HG02938 (cell line): ENCODE measurements at regions not wholly inside any gene's neighbourhood (a gene's known extent, or its start where the extent isn't known, plus 50 kb on each side); places are given as distances from the start of the nearest gene placed in this dataset.
"Not testable (repeated sequence)": the region's sequence is repeated elsewhere in the genome, so short reads cannot be mapped to it uniquely, and the experiment has no call there.

ENCODE experiments used
- ATAC-seq: cut with Tn5 transposase; IDR thresholded peaks from one replicate; pipeline ENCODE4 v1.9.1; 2021; ENCODE audit warnings: mild to moderate bottlenecking, moderate library complexity; ENCODE audit not compliant: unreplicated experiment

DNA sequence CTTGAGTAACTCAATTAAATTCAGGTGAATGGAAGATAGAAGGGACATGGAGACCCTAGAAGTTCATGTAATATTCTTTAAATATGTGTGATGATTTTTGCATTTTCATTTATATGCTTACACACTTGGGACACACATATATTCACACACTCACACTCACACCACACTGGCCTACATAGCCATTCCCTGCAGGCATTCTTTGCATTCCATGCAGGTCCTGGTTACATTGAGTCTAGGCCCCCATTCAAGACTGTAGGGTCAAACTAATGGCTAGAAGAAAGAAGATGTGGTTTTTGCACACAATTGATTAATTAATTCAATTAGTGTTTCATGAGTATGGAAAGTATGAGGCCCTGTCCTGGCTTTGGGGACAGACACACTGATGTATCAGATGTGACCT is 249.4 kb downstream of the HNMT start:
- no peak for ATAC-seq

DNA sequence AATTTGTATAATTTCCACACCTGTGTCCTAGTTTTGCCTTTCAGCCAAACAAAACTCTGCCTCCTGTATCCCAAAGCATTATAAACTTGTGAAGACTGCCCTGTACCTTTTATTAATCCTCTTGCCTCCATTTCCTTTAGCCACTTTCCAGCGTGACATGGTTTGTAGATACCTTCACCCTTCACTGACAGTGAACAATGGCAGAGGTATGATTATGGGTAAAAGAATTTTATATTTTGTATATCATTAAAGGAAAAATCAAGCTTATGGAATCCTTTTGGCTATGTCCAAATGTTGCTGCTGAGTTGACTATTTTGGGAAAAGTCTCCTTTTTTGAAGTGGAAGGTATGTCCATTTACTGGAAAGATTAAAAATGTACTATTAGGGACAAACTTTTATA is 251.7 kb downstream of the HNMT start:
- no peak for ATAC-seq

DNA sequence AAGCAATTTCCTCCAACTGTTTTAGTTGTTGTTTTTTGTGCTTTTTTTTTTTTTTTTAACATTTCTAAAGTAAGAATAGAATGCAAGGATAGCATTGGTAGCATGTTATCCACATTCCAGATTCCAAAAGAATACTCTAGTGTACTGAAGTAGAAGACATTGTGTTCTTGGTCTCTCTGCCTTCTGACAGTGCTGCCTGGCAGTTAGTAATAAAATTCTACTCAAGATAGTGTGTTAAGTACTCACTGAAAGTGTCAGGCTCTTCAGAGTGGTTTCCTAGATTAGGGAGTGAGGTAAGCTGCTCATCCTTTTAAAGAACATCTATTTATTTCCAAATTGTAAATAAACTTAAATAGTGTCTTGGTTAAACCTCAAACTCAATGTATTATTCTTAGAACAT is 253.7 kb downstream of the HNMT start:
- no peak for ATAC-seq

DNA sequence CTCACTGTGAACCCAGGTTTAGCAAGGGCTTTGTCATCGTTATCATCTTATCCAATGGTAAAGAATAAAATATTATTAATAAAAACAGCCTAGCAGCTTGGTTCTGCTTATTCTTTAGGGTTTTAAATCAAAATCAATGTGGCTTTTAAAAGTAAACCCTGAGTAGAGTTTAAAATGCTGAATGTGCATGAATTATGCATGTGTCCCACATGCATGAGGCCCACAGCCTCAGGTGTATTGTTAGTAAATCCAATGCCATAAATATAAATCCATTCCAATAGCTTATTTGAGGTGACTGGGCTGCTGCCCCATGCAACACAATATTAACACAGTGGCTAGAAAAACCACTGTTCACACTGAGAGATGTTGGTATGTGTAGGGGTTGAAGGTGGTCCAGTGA is 254.1 kb downstream of the HNMT start:
- ATAC-seq, result no peak

DNA sequence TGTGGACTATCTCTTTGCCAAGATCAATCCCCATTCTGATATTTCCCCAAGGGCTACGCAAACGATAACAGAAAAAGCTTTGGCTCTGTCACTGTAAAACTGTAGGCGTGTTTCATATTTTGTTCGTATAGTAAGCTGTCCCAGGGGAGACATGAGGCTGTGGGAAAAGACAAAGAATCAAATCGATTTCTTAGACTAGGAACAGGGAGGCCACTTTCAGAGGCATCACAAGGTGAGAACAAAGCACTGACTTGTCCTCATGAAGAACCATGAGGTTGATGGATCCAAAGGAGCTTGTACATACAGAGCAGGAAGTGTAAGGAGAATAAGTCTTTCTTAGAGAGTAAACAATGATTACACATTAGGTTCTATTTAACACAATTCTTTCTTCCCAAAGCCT is 255.7 kb downstream of the HNMT start:
- ATAC-seq, result no peak

DNA sequence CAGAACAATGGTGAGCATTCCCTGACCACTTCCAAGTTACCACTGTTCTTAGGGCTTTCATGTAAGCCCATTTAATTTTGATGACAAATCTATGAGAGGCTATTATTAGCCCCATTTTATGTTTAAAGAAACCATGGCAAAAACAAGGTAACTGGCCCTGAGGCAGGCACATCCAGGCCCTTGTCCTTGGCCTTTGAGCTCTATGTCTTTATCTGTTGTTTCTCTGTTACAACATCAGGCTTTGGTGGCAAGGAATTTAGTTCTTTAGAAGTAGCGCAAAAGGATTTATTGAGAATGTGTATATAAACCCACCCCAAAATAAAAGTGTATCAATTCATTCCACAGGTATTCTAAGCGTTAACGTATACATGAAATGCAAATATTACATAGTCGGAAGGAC is 257.1 kb downstream of the HNMT start:
- no peak for ATAC-seq

DNA sequence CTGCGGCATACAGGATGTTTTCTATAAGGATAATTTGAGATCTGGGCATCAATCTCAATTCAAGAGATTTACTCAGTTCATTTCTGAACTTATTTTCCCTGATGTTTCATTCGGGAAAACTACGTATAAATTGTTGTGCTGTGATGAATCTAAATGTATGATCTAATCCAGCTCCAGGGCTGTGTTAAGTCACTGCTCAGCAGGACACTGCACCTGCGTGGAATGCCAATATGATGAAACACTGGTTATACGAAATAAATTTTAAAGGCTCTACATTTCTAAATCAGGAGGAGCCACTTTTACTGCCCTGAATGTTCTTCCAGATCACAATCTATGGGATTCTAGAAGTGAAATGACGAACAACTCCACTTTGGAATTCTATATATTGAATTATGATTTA is 259.0 kb downstream of the HNMT start:
- ATAC-seq, result no peak

DNA sequence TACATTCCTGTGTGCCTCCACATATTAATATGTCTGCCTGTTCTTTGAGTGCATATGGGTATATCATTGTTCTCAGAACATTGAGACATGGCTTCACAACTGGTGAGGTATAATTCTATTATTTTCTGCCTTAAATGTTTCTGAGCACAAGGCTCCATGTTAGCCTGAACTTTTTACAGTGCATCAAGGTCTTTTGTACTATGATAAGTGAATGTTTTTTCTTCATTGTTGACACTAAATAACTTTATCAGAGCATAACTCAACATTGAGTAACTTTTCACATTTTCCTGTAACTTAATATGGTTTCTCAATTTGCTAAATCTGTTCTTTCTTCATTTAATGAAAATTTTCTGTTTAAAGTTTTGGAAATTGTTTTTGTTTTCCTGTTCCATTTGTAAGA is 262.9 kb downstream of the HNMT start:
- ATAC-seq, result no peak

DNA sequence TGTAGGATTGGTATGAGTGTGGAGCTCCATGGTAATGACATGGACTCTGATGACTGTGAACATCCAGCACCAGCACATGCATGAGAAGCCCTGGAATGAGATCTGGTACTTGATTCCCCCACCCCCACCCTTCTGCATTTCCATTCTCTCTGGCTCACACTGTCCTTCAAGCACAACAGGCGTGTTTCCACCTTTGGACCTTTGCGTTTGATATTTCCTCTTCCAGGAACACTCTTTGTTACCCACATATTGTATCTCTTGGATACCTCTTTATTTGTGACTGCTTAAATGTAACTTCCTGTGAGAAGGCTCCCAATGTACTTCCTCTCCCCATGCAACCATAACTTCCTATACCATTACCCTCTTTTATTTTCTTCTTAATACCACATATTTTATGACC is 263.8 kb downstream of the HNMT start:
- no peak for ATAC-seq

DNA sequence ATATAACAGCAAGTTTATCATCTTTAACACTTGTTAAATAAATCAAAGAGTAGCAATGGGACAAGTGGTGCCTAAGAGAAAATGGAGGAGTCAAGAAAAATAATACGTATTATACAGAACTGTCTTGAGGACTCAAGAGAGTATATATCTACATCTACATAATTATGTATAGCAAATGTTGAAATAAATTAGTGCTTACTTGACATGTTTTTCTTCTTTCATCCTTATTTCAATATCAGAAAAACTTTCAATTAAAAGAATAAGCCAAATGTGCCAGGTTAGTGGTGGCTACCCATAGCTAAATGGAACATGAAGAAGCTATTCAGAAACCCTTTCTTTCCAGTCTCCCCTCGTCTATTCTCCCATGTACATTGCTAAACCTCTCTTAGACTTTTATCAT is 267.3 kb upstream of the SPOPL start:
- ATAC-seq, result no peak

DNA sequence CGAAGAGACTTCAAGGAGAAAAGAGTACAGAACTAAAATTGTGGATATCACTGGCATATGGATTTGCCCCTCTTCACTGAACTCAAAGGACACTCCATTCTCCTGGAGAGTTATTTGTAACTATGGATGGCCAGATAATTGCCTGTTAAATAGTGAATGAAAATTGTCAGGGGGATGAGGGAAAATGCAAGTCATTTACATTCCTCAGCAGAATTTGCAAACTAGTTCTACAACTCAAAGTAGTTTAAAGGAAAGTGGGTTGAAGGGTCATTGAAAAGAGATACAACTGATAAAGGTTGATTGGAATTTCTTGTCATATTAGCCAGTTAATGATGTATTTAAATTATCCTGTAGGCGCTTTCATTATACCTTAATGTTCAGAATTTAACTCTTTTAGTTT is 266.5 kb upstream of the SPOPL start:
- no peak for ATAC-seq

DNA sequence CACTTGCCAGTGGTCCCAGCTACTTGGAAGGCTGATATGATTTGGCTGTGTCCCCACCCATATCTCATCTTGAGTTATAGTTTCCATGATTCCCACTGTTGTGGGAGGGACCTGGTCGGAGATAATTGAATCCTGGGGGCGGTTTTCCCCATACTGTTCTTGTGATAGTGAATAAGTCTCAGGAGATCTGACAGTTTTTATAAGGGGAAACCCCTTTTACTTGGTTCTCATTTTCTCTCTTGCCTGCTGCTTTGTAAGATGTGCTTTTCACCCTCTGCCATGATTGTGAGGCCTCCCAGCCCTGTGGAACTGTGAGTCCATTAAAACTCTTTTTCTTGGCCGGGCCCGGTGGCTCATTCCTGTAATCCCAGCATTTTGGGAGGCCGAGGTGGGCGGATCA is 265.4 kb upstream of the SPOPL start:
- no peak for ATAC-seq

DNA sequence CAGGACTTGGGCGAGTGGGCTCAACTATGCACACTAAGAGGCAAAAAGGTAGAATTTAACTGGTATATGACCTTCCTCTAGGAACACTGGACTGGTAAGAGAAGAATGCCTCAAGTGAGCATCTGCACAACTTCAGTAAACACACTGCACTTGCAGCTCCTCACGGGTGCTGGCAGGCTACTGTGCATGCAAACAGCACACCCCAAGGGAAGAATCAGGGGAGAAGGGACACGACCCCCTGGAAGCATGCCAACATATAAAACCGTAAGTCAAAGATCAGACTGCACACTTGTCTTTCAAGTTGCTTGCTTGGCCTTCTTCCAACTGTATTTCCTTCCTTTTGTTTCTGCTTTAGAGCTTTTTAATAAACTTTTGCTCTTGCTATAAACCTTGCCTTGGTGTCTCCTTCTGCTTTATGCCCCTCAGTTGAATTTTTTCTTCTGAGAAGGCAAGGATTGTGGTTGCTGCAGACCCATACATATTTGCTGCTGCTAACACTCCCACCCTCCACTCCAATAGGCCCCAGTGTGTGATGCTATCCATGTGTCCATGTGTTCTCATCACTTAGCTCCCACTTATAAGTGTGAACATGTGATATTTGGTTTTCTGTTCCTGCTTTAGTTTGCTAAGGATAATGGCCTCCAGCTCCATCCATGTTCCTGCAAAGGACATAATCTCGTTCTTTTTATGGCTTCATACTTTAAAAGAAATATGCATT is 263.7 kb upstream of the SPOPL start:
- no peak for ATAC-seq

DNA sequence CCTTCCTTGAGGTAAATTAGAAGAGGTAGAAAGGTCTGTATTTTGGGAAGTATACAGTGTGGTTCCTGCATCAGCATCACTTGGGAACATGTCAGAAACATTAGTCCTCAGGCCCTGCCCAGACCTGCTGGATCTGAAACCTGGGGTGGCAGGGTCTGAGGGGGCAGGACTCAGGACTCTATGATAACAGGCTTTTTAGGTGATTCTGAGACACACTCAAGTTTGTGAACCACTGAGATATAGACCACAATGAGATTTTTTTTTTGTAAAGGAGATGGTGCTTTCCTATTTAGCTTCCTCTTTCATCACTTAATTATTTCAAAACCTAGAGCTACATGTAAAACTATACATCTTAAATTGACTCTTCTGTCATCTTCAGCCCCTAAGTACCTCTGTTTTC is 262.7 kb upstream of the SPOPL start:
- ATAC-seq, result peak; percentile 76

DNA sequence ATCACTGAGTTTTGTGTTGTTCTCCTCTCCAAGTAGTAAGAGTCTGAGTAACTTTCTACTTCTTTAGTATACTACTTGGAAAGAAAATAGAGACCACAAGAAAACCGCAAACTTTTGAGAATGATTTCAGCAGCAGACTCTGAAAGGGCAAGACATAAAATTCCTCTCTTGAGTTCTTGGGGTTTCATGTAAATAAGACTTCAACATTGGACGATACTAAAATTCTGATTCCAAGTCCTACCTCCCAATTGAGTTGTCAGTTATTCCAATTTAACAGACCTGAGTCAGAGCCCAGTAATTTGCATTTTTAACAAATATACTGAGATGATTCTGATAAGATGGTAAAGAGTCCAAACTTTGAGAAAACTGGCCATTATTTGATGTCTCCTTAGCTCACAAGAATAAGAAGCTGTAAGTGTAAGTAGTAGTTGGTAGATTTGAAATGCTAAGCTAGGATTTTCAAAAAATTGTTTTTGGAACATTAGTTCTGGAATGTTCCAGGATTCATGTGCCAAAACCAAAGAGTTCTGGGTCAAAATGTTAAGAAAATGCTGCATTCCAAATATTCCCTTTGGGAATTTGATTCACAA is 261.6 kb upstream of the SPOPL start:
- no peak for ATAC-seq

DNA sequence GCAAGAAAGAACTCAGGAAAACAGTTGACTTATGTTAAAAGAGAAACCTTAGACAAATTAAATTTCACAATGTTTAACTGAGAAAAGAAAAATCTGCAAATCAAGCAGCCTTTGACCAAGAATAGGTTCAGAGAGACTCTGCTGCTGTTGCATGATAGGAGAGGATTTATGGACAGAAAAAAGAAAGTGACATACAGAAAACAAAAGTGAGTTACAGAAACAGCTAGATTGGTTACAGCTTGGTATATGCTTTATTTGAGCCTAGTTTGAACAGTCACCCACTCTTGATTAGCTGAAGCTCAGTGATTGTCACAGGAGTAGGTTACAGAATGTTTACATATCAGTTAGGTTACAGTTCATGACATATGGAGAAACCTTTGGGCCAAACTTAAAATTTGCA is 258.2 kb upstream of the SPOPL start:
- ATAC-seq, result no peak

DNA sequence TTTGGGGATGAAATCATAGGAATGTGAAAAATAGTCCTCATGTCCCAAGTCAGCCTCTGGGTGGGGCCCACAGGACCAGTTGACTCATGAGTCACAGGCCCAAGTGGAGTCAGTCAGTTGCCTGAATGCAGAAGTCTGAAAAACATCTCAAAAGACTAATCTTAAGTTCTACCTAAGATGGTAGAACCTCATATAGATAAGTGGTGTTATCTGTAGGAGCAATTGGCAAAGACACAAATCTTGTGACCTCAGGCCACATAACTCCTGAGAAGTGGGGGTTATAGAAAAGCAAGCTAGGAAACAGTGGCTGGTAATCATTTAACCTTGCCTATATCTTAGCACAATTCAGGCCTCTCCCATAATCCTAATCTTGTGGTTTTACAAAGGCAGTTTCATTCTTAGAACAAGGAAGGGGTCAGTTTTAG is 257.1 kb upstream of the SPOPL start:
- no peak for ATAC-seq

DNA sequence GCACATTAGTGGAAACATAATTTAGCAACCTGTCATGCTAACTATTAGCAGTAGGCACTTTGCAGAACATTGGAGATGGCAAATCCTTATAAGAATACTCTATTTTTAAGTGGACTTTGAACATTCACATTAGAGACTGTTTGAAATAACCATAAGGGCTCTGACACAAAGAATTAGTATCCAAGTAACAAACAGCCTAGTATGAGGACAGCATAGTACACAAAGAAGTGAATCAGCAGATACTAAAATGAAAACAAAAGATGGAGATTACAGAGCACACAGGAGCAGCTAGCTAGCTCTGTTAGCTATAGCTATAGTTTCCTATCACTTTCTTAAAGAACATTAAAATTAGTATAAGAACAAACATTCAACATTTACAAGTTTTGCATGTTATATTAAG is 256.3 kb upstream of the SPOPL start:
- no peak for ATAC-seq

DNA sequence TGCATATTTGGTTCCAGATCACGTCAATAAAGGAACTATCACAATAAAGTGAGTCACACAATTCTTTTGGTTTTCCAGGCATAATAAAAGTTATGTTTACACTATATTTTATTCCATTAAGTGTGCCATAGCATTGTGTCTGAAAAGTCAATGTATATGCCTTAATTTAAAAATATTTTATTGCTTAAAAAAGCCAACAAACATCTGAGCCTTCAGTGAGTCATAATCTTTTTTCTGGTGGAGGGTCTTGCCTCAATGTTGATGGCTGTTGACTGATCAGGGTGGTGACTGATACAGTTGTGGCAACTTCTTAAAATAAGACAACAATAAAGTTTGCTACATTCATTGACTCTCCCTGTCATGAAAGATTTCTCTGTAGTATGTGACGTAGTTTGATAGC is 254.3 kb upstream of the SPOPL start:
- ATAC-seq, result no peak

DNA sequence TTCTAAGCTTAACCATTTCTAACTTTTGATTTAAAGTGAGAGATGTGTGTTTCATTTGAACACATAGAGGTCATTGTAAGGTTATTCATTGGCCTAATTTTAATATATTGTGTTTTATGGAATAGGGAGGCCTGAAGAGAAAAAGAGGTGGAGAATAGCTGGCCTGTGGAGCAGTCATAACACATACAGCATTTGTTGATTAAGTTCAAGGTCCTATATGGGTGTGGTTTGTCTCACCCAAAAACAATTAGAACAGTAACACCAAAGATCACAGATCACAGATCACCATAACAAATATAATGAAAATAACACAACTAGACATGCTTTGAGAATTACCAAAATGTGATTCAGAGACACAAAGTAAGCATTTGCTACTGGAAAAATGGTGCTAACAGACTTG is 252.4 kb upstream of the SPOPL start:
- no peak for ATAC-seq

DNA sequence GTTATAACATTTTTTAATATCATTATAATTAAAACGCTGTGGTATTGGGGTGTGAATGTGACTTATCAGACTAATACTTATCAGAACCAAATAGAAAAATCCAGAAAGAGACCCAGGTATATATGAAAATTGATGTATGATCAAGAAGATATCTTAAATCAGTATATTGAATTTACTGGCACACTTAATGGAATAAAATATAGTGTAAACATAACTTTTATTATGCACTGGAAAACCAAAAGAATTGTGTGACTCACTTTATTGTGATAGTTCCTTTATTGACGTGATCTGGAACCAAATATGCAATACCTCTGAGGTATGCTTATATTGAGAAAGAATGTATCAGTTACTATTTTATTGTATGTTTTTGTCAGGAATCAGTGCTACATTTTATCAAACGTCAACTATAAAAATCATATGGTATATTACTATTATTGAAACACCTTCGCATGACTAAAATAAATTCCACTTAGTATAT is 250.7 kb upstream of the SPOPL start:
- not testable (repeated sequence) for ATAC-seq

DNA sequence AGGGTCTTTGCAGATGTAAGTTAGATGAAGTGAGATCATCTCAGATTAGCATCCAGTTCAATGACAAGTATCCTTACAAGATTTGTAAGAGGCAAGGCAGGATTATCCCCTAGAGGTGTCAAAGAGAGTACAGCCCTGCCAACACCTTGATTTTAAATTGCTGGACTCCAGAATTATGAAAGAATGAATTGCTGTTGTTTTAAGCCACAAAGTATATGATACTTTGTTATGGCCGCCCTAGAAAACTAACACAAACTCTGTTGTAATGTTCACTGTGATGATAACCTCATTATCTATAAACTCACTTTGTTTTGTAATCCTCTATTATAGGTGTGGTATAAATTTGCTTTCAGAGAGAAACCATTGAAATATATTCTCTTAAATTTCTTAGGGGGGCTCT is 249.0 kb upstream of the SPOPL start:
- ATAC-seq, result no peak

DNA sequence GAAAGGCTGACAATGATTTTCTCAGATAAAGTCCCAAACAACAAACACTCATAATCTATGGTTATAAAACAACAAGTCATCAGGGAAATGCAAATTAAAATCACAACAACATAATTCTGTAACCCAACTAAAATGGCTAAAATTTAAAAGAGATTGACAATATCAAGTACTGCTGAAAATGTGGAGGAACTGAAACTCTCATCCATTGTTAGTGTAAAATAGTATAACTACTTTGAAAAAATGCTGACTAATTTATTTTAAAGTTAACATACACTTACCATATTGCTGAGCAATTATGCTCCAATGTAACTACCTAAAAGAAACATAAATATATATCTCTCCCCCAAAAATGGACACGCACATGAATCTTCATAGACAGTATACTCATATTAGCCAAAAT is 245.9 kb upstream of the SPOPL start:
- ATAC-seq, result no peak
